Panc1 (cell line): ENCODE measurements at regions not wholly inside any gene's neighbourhood (a gene's known extent, or its start where the extent isn't known, plus 50 kb on each side); places are given as distances from the start of the nearest gene placed in this dataset.

Source experiments
- ATAC-seq: fragments of 200-7000 bp; cut with Tn5 transposase; 2 replicates; pipeline ENCODE4 v1.9.1; 2020; ENCODE audit warnings: mild to moderate bottlenecking, moderate library complexity
- BruUV-seq: library from RNA; stranded (reverse); fragments of 400-500 nt; replicated peaks from 2 replicates; lab custom pipeline; 2021; lab: Mats Ljungman, UMichigan
- CTCF ChIA-PET: fragments of 300-600 bp; sonication (Branson Sonifier 250); formaldehyde crosslinking; loops from one replicate; lab custom pipeline; 2022; ENCODE audit warnings: antibody characterized with exemption; lab: Charles Lee
- POLR2A ChIA-PET: fragments of 300-600 bp; sonication (Branson Sonifier 250); formaldehyde crosslinking; loops from one replicate; lab custom pipeline; 2022; ENCODE audit warnings: antibody characterized with exemption; lab: Charles Lee
- DNase-seq: peaks from one replicate; pipeline ENCODE4 v3.0.0-alpha.2; 2010; ENCODE audit warnings: low read depth, low spot score
- H3K27ac ChIP-seq: 2 replicates; pipeline ENCODE4 v1.5.1; 2011; ENCODE audit warnings: mild to moderate bottlenecking, low read length, inconsistent platforms
- H3K27me3 ChIP-seq: fragments of 200-500 bp; sonication (Bioruptor generic); 2 replicates; pipeline ENCODE4 v1.6.0; 2014; ENCODE audit warnings: low read length, inconsistent platforms; ENCODE audit not compliant: control insufficient read depth, insufficient read depth
- H3K36me3 ChIP-seq: fragments of 200-500 bp; sonication (Bioruptor generic); 2 replicates; pipeline ENCODE4 v1.5.1; 2014; ENCODE audit warnings: inconsistent platforms, mild to moderate bottlenecking, low read length, moderate library complexity; ENCODE audit not compliant: control insufficient read depth, insufficient read depth
- H3K4me1 ChIP-seq: 2 replicates; pipeline ENCODE4 v1.5.1; 2011; ENCODE audit warnings: inconsistent platforms, mild to moderate bottlenecking, low read length, moderate library complexity; ENCODE audit not compliant: control insufficient read depth, insufficient read depth
- H3K4me3 ChIP-seq, 2 experiments: 2 replicates each; pipeline ENCODE4 v1.5.1; 2011 to 2012; ENCODE audit warnings: low read depth in 2 of 2, low read length in 2 of 2, mild to moderate bottlenecking in 2 of 2, inconsistent platforms in 1 of 2, moderate library complexity in 1 of 2
- H3K9me3 ChIP-seq: fragments of 200-500 bp; sonication (Bioruptor generic); 2 replicates; pipeline ENCODE4 v1.5.1; 2014; ENCODE audit warnings: low read depth, mild to moderate bottlenecking, inconsistent platforms, low read length, moderate library complexity; ENCODE audit not compliant: control insufficient read depth, insufficient read depth
- POLR2AphosphoS5 ChIP-seq: IDR thresholded peaks from 2 replicates; pipeline ENCODE4 v1.6.1; 2012; ENCODE audit warnings: mild to moderate bottlenecking, low read depth, low read length, moderate library complexity
- SIN3A ChIP-seq: IDR thresholded peaks from 2 replicates; pipeline ENCODE4 v1.6.1; 2012; ENCODE audit warnings: low read depth, mild to moderate bottlenecking, low read length, moderate library complexity, borderline replicate concordance; ENCODE audit not compliant: insufficient read depth
- TCF7L2 ChIP-seq: IDR thresholded peaks from 2 replicates; pipeline ENCODE4 v1.6.1; 2011; ENCODE audit warnings: mild to moderate bottlenecking, low read depth, low read length, inconsistent platforms
- in situ Hi-C: cut with HindIII; loops from 2 replicates; pipeline ENCODE4 v1.10.0; 2016; ENCODE audit warnings: low sequenced_read_pairs, low pct_unique_long_range_greater_than_20kb
- intact Hi-C: fragments of 100-400 bp; cut with micrococcal nuclease; formaldehyde crosslinking; loops from one replicate; pipeline ENCODE4 v1.10.0; 2022; ENCODE audit not compliant: unreplicated experiment
- TF ChIP-seq, protein P1 (sequence below), 2 experiments: IDR thresholded peaks; 2 replicates each; pipeline ENCODE4 v1.6.1; 2011 to 2012; ENCODE audit warnings: low read depth in 2 of 2, control low read depth in 1 of 2, low read length in 1 of 2, mild to moderate bottlenecking in 1 of 2, moderate library complexity in 1 of 2; ENCODE audit not compliant: insufficient read depth in 1 of 2
- TF ChIP-seq, protein P2 (sequence below): fragments of 450-650 bp; IDR thresholded peaks from 2 replicates; pipeline ENCODE4 v1.5.1; 2017; ENCODE audit warnings: mild to moderate bottlenecking

DNA sequence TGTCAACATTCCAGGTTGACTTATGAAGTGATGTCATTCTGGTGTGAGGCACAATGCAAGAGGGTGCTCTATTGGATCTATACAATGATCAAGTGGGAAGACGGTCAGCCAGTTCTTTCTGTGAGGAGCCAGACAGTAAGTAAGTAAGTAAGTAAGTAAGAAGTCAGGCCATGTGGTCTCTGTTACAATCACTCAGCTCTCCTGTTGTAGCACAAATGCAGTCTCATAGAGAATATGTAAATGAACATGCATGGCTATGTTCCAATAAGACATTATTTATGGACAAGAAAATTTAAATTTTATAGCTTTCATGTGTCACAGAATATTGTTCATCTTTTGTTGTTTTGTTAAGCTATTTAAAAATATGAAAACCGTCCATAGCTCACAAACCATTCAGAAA lies 399.7 kb downstream of the BTBD3 start:
- no peak for ATAC-seq
- intact Hi-C loops = no loop called here

DNA sequence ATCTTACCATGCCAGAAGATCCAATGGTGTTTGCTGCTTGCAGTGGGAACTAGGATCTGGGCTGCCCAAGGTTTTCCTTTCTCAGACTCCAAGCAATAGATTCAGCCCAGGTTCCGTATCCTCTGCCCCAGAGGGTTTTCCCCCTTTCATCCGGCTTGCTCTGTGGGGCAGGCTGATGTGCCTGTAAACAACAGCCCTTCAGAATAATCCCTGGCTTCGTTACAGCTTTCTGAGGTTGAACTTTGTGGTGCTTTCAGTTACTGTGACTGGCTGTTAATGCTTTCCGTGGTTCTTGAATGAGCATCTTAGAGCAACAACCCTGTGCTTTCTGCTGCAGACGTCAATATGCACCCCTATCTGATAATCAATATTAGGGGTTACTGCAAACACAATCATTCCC lies 400.4 kb downstream of the BTBD3 start:
- H3K27me3 ChIP-seq = no peaks in the 10 kb centered on the region
- no TSS peak for BruUV-seq
- ATAC-seq (no peak), DNase-seq (no peak)
- H3K9me3 ChIP-seq = no peaks in the 10 kb centered on the region
- ChIA-PET CTCF (no interaction called here), POLR2A (no interaction called here)
- in situ Hi-C loops (no loop called here), intact Hi-C loops (no loop called here)
- TF ChIP-seq TCF7L2 (no peak), SIN3A (no peak), POLR2AphosphoS5 (no peak)
- TF ChIP-seq, protein P1, sequence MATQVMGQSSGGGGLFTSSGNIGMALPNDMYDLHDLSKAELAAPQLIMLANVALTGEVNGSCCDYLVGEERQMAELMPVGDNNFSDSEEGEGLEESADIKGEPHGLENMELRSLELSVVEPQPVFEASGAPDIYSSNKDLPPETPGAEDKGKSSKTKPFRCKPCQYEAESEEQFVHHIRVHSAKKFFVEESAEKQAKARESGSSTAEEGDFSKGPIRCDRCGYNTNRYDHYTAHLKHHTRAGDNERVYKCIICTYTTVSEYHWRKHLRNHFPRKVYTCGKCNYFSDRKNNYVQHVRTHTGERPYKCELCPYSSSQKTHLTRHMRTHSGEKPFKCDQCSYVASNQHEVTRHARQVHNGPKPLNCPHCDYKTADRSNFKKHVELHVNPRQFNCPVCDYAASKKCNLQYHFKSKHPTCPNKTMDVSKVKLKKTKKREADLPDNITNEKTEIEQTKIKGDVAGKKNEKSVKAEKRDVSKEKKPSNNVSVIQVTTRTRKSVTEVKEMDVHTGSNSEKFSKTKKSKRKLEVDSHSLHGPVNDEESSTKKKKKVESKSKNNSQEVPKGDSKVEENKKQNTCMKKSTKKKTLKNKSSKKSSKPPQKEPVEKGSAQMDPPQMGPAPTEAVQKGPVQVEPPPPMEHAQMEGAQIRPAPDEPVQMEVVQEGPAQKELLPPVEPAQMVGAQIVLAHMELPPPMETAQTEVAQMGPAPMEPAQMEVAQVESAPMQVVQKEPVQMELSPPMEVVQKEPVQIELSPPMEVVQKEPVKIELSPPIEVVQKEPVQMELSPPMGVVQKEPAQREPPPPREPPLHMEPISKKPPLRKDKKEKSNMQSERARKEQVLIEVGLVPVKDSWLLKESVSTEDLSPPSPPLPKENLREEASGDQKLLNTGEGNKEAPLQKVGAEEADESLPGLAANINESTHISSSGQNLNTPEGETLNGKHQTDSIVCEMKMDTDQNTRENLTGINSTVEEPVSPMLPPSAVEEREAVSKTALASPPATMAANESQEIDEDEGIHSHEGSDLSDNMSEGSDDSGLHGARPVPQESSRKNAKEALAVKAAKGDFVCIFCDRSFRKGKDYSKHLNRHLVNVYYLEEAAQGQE (IDR thresholded peaks at IDR 0.05; ENCODE audit: insufficient read depth in 1 of 2, low read depth in 2 of 2, low read length in 1 of 2) = no peak
- TF ChIP-seq, protein P2, sequence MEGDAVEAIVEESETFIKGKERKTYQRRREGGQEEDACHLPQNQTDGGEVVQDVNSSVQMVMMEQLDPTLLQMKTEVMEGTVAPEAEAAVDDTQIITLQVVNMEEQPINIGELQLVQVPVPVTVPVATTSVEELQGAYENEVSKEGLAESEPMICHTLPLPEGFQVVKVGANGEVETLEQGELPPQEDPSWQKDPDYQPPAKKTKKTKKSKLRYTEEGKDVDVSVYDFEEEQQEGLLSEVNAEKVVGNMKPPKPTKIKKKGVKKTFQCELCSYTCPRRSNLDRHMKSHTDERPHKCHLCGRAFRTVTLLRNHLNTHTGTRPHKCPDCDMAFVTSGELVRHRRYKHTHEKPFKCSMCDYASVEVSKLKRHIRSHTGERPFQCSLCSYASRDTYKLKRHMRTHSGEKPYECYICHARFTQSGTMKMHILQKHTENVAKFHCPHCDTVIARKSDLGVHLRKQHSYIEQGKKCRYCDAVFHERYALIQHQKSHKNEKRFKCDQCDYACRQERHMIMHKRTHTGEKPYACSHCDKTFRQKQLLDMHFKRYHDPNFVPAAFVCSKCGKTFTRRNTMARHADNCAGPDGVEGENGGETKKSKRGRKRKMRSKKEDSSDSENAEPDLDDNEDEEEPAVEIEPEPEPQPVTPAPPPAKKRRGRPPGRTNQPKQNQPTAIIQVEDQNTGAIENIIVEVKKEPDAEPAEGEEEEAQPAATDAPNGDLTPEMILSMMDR = no peak
- no peaks in the 10 kb centered on the region for H3K36me3 ChIP-seq
- H3K4me1 ChIP-seq = no peaks in the 10 kb centered on the region
- H3K4me3 ChIP-seq = no peak overlapping the region
- no peak overlapping the region for H3K27ac ChIP-seq

More for the DNA sequence above, 399.7 kb downstream of the BTBD3 start:
- no peak for TF ChIP-seq POLR2AphosphoS5
- no peak for TF ChIP-seq SIN3A
- TF ChIP-seq TCF7L2 = no peak
- TF ChIP-seq, protein P2 = no peak
- TF ChIP-seq, protein P1 (IDR thresholded peaks at IDR 0.05; ENCODE audit: insufficient read depth in 1 of 2, low read depth in 2 of 2, low read length in 1 of 2) = no peak
- no peak overlapping the region for H3K4me3 ChIP-seq
- ChIA-PET CTCF (no interaction called here), POLR2A (no interaction called here)
- no peaks in the 10 kb centered on the region for H3K4me1 ChIP-seq
- no peak for DNase-seq
- H3K36me3 ChIP-seq = no peaks in the 10 kb centered on the region
- no peak overlapping the region for H3K27ac ChIP-seq
- no peaks in the 10 kb centered on the region for H3K27me3 ChIP-seq
- H3K9me3 ChIP-seq = no peaks in the 10 kb centered on the region
- no TSS peak for BruUV-seq
- in situ Hi-C loops = no loop called here
